NCI-H1417 treated with DMSO at 0.1 percent for 48 hours (cell line): ENCODE measurements at regions not wholly inside any gene's neighbourhood (a gene's known extent, or its start where the extent isn't known, plus 50 kb on each side); places are given as distances from the start of the nearest gene placed in this dataset.

Experiments used
- DNase-seq: peaks from one replicate; lab custom pipeline; 2025; lab: John Stamatoyannopoulos, UW

GRCh38 chr15:70324001-70324974 lies 226.6 kb upstream of the TLE3 start:
- no peak for DNase-seq

GRCh38 chr15:70323111-70323851 lies 225.6 kb upstream of the TLE3 start:
- DNase-seq: no peak

- DNase-seq: no peak
Measured at GRCh38 chr15:70322051-70322668, 224.4 kb upstream of the TLE3 start.

- no peak for DNase-seq
Measured at GRCh38 chr15:70321172-70321819, 223.6 kb upstream of the TLE3 start.

- no peak for DNase-seq
Measured at GRCh38 chr15:70320482-70320881, 222.8 kb upstream of the TLE3 start.

GRCh38 chr15:70320077-70320476 lies 222.4 kb upstream of the TLE3 start:
- no peak for DNase-seq

- DNase-seq: no peak
Measured at GRCh38 chr15:70319466-70319865, 221.7 kb upstream of the TLE3 start.

- DNase-seq: no peak
Measured at GRCh38 chr15:70318594-70319465, 221.1 kb upstream of the TLE3 start.

- no peak for DNase-seq
Measured at GRCh38 chr15:70316059-70316600, 218.4 kb upstream of the TLE3 start.

GRCh38 chr15:70315431-70315830 lies 217.7 kb upstream of the TLE3 start:
- no peak for DNase-seq

- DNase-seq: no peak
Measured at GRCh38 chr15:70314688-70315087, 217.0 kb upstream of the TLE3 start.

- no peak for DNase-seq
Measured at GRCh38 chr15:70314018-70314354, 216.3 kb upstream of the TLE3 start.

GRCh38 chr15:70313099-70314017 lies 215.6 kb upstream of the TLE3 start:
- DNase-seq: no peak

GRCh38 chr15:70311821-70312220 lies 214.1 kb upstream of the TLE3 start:
- no peak for DNase-seq

- DNase-seq: no peak
Measured at GRCh38 chr15:70309716-70310115, 212.0 kb upstream of the TLE3 start.

- no peak for DNase-seq
Measured at GRCh38 chr15:70308735-70309434, 211.2 kb upstream of the TLE3 start.

- DNase-seq: no peak
Measured at GRCh38 chr15:70308011-70308734, 210.5 kb upstream of the TLE3 start.

- no peak for DNase-seq
Measured at GRCh38 chr15:70306582-70306981, 208.9 kb upstream of the TLE3 start.

- no peak for DNase-seq
Measured at GRCh38 chr15:70306081-70306480, 208.4 kb upstream of the TLE3 start.
